ENCODE measurements at regions not wholly inside any gene's neighbourhood (a gene's known extent, or its start where the extent isn't known, plus 50 kb on each side); places are given as distances from the start of the nearest gene placed in this dataset.

- DNase-seq, result no peak
Measured at GRCh38 chr10:61317706-61318105, 135.5 kb downstream of the TMEM26 start.

- DNase-seq, result no peak
Measured at GRCh38 chr10:61316676-61317265, 136.4 kb downstream of the TMEM26 start.

DNA sequence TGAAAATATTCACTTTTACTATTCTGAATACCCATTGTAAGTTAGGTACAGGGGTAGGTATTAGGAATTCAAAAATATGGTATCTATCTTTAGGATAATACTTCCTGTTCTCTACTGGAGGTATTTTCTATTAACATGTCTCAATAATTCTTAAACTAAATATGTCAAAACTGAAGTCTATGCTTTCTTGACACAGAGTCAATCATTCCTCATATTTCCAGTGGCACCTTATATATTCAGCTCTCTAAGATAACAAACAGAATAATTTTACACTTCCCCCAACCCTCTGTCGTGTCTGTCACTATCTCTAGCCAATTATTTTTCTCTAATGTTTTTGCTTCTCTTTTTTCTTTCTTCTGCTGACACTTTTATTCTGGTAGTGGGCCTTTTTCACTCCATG lies 138.9 kb downstream of the TMEM26 start:
- DNase-seq, result no peak

DNA sequence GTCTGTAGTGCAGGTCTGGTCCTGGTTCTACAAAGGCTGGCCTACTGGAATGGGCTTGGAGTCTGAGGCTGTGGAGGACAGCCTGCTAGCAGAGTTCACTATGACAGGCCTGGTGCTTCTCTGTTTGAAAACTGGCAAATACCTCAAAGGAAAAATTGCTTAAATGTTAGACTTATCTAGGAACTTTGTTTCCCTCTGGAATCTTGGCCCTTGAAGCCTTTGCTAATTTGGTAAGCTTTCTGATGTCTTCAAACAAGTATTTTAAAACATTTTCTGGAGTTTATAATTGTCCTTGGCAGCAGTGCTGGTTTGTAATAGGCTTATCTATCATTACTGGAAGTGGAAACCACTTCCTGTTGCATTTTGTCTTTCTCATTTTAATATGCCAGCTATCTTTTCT lies 139.7 kb downstream of the TMEM26 start:
- DNase-seq, result no peak

- no peak for DNase-seq
Measured at GRCh38 chr10:61304746-61305145, 148.4 kb downstream of the TMEM26 start.

- no peak for DNase-seq
Measured at GRCh38 chr10:61302124-61302523, 151.1 kb downstream of the TMEM26 start.

DNA sequence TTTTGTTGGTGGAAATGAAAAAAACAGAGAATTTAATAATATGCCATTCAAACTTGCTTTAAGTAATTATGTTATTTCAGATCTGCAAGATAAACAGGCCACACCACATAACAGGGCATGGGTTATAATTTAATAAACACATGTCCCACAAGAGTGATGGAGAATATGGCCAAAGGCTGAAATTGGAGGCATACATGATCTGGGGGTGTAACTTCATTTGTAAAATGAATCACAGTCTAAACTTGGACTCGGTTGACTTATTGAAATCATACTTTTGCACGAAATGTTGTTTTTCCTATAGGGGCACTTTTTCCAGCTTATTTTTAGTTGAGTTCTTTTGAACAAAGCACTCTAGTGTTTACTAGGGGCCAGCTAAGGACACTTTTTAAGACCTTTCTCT lies 151.6 kb downstream of the TMEM26 start:
- DNase-seq, result no peak

GRCh38 chr10:61299841-61300240 lies 153.3 kb downstream of the TMEM26 start:
- no peak for DNase-seq

- no peak for DNase-seq
Measured at GRCh38 chr10:61299156-61299555, 154.0 kb downstream of the TMEM26 start.

GRCh38 chr10:61298194-61298593 lies 155.0 kb downstream of the TMEM26 start:
- no peak for DNase-seq

DNA sequence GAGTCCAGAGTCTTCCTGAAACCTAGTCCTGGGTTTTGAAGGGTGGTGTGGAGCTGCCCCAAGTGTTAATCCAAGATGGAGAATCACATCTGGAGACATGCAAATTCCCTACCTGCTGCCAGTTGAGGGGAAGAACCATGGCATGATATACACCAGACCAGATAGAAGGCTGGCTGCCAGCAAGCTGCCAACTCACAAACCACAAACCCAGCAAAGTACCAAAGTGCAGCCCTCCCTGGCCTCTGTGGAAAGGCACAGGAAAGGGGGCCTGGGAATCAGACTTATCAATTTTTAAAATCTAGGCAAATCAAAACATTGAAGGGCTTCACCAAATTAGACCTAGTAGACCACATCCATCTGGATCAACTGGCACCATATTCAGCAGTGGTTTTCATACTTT lies 157.0 kb downstream of the TMEM26 start:
- no peak for DNase-seq

- DNase-seq, result no peak
Measured at GRCh38 chr10:61294131-61294530, 159.1 kb downstream of the TMEM26 start.

- DNase-seq, result no peak
Measured at GRCh38 chr10:61289813-61290212, 163.4 kb downstream of the TMEM26 start.

GRCh38 chr10:61286686-61287085 lies 166.5 kb downstream of the TMEM26 start:
- peak; percentile 70 for DNase-seq

DNA sequence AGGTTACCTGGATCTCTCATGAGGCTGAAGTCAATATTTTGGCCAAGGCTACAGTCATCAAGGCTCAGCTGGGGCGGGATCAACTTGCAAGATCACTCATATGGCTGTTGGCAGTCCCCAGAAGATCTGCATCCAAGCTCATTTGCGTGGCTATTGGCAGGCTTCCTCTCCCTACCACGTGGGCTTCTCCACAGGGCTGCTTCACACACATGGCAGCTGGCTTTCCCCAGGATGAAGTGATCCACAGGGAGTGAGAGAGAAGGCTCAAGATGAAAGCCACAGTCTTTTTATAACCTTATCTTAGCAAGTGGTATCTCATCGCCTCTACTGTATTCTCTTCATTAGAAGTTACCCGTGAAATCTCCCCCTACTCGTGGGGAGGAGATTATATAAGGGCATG lies 167.4 kb downstream of the TMEM26 start:
- DNase-seq, result no peak

DNA sequence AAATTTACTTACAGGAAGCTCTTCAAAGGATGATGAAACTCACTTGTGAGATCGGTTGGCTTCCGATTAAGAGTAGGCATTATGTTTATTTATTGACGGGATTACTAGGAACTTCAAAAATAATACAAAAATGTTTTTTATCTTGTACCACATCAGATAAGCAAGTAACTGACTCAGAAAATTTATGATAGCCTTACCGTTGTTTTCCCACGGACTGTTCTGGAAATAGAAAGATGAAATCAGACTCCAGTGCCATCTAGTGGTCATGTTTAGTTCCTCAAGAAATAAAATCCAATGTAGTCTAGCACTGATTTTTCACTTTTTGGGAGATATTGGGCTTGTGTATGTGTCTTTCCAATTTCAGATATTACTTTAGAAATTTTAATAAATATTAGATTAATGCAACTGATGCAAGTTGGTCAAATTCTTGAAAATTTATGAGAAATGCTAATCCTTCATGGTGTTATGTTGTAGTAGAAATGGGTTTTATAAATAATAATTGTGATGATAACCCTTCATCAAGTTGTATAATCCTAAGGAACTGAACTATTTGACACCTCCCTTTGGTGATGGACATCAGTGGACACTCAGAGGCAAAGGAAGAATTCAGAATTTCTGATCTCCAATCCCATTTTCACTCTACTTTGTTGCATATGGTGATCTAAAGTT lies 168.8 kb downstream of the TMEM26 start:
- peak; percentile 56 for DNase-seq

- DNase-seq, result no peak
Measured at GRCh38 chr10:61283481-61284221, 169.5 kb downstream of the TMEM26 start.

DNA sequence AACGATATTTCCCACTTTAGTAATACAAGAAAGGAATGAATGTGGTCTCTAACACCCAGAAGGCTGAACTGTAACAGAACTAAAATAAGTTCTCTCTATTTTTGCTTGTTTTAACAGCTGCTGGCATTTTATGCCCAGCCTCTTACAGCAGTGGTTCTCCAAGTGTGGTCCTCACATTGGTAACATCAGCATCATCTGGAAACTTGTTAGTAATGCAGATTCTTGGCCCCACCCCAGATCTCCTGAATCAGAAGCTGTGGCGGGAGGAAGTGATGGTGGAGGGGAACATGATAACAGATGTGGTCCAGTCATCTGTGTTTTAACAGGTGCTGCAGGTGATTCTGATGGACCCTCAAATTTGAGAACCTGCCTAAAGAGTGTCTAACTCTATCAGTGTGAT lies 170.1 kb downstream of the TMEM26 start:
- no peak for DNase-seq

DNA sequence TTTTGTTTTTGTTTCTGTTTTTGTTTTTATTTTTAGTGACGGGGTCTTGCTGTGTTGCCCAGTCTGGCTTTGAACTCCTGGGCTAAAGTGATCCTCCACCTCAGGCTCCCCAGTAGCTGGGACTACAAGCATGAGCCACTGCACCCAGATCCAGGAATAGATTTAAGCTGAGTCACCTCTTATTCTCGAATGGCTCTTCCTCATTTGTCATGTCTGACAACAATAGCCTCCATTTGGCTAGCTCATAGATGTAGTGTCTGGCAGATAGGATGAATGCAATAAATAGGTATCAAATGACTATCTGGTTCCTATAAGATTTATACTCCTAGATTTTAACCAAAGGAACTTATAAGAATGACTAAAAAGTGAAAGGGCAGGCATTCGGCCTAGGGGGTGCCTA lies 172.9 kb downstream of the TMEM26 start:
- DNase-seq, result no peak

DNA sequence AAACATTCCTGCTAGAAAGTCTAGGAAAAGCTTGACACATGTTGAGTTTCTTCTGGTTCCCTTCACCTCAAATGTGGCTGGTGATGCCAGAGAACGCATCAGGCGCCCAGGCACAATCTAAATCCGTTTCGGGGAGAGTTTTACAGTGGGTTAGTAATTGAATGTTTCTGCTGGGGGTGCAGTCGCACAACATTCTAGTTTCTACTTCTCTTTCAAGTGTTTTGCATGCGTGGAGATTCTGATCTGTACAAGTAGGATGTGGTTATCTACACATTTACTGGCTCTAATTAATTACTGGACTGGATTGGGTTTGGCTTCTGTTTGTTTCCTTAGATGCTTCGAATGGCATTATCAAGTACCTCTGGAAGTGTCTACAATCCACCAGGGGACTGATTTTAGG lies 173.8 kb downstream of the TMEM26 start:
- no peak for DNase-seq

DNA sequence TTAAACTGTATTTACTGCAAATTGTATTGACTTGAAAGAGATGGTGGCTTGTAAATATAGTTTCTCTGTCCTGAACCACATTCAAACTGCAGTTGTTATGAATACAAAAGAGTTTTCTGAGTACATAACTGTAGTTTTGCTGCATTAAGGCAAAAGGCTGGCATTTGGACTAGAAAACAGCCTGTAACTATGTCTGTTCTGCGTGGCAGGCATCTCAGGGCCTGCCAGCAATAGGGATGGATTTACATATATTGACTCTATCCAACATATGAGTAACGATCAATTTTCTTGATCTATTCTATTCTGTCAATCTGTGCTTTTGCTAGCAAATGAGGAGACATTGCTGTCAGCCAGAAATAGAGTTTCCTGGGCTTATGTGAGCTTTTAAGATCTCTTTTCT lies 174.6 kb downstream of the TMEM26 start:
- DNase-seq, result no peak

DNA sequence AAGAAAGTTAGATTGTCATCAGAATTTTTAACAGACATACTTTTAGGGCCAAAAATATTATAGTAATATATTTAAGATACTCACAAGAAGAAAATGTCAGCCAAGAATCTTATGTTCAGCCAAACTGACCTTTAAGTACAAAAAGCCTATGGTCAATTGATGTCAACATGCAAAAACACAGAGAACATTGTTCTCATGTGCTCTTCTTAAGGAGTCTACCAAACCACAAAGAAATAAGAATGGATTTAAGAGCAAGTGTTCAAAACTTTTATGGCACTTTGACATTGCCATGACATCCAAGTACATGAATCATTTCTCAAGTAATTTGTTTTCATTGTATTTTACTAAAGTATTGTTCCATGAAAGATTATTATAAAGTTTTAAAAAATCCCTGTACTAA lies 180.4 kb downstream of the TMEM26 start:
- DNase-seq, result no peak

- no peak for DNase-seq
Measured at GRCh38 chr10:61271127-61271780, 181.9 kb downstream of the TMEM26 start.

DNA sequence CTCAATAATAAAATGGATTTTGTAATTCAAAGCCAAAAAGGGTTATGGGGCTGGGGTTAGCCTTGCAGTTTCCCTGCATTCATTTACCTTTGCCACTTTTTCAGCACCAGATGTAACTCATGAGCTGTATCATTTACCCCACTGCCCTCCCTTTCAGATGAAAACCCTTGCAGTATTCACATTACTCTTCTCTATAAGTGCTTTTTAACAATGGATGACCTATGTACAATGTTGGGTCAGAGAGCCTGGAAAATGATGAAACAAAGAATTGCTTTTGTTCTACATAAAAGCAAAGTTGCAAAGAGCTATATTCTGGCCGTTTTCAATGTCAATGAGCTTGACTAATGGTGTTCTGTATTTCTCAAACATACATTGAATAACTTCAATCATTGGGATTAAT lies 189.7 kb downstream of the TMEM26 start:
- DNase-seq, result no peak

Measured in activated CD4-positive, alpha-beta T cell treated with anti-CD3 and anti-CD28 coated beads, Interleukin-2, amount 50 U/mL, for 16 hours (primary cell).